ENCODE measurements at regions not wholly inside any gene's neighbourhood (a gene's known extent, or its start where the extent isn't known, plus 50 kb on each side); places are given as distances from the start of the nearest gene placed in this dataset.
"Not testable (repeated sequence)": the region's sequence is repeated elsewhere in the genome, so short reads cannot be mapped to it uniquely, and the experiment has no call there.

DNA sequence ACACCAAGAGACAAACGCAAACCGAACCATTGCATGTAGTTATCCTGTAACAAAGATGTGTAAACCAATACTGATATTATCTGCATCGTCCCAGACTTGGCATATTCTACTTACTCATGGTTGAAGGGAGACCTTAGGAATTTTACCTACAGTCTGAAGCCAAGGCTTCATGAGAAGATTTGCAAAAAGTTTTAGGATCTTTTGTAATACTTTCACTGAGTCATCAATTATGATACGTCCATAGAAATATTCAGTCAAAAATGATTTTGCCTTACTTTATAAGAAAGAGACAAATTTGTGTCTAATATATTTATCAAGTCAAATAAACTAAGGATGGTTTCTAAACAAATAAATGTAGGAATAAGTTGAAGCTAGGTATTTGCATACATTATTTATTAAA lies 1176.1 kb upstream of the ADGRL2 start:
- H3K4me3 ChIP-seq (ENCODE audit: low read depth, low read length): no peak overlapping the region

DNA sequence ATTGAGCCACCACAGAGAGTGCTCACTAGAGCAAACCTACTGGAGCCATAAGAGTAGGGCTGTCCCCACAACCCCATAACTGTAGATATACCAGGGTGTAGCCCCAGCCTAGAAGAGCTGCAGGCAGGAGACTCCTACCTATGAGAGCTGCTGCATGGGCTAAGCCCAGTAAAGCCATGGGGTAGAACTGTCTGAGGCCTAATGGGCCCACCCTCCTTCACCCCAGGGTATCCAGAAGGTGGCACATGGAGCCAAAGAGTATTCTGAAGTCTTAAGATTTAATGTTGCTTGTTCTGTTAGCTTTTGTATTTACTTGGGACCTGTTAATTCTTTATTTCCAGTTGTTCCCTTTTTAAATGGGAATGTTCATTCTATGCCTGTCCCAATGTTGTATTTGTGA lies 1193.7 kb upstream of the ADGRL2 start:
- no peak overlapping the region for H3K4me3 ChIP-seq (ENCODE audit: low read depth, low read length)

DNA sequence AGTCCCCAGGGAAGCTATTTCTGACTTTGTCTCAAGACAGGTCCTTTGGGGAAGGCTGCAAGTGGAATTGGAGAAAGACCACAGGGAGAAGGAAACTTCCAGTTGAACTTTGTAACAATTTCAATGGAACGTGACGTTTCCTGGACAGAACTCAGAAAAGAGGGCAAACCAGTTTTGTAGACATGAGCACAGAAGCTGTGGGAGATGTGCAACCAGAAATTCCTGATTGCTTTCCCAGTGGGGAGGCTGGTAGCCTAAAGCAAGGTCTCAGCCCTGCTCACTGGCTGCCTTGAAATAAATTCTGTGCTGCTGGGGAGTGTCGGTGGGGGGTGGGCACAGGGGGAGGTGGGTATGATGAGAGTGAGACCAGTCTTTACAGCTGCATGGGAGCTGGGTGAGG lies 1206.7 kb upstream of the ADGRL2 start:
- no peak overlapping the region for H3K4me3 ChIP-seq (ENCODE audit: low read depth, low read length)

DNA sequence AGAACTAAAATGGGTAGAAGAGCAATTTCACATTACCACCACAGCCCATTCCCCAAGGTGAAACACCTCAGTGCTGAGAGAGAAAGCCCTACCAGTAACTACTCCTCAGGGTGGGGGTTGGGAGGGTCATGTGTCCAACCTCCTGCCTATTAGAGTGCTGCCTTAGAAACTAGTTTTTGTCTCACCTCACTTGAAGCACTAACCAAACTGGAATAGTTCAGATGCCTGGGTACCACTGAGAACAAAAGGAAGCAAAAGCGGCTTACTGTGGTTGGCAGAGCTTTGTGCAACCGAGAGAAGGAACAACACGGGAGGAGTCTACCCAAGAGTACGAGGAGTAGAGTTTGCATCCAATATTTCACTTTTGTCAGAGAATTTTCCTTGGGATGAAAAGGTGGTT lies 1207.5 kb upstream of the ADGRL2 start:
- H3K4me3 ChIP-seq (ENCODE audit: low read depth, low read length): no peak overlapping the region

DNA sequence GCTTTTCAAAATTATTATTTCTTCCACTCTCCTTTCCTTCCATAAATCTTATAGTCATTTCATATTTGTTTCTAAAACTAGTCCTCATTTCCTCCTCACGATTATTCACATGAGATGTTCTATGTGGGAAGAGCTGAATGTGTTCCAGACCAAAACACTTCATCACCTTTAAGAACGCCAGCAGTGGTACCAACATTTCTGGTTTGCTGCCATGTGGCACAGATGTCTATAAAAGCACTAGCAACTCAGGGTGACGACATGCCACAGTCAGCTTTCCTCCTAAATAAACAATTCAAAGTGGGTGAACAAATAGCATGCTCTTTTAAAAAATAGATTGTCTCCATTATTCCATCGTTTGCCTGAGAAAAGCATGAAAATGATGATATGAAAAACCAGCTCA lies 1217.8 kb upstream of the ADGRL2 start:
- H3K4me3 ChIP-seq (ENCODE audit: low read depth, low read length): no peak overlapping the region

DNA sequence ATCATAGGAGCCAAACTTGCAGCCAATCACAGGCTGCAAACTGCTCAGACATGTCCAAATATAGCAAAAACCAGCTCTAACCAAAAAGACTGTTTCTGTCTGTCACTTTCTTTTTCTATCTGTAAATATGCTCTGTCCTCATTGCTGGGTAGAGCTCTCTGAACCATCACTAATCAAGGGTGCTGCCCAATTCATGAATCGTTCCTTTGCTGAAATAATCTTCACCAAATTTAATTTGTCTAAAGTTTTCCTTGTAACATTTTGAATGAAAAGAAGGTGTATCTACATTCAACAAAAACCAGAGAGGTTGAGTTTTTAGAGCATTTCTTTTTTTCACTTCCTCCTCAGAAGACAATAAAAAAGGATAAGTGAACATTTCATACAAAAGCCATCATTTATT lies 1221.7 kb upstream of the ADGRL2 start:
- no peak overlapping the region for H3K4me3 ChIP-seq (ENCODE audit: low read depth, low read length)

DNA sequence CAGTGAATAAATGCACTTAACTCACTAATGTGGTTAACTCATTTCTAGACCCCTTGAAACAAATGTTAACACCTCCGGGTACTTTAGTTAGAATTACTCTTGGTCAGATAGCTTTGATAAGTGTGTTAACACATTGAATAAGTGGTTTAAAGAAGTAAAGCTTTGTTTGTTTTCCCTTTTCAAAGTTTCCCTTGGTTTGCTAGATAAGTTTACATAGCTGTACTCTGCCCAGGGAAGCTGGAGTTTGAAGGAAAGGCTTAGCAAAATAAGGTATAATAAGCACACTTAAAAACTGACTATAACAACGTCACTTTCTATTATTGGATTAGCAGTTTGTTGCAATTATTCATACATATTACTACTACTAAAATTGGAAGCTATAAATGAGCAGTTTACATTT lies 1233.9 kb upstream of the ADGRL2 start:
- no peak overlapping the region for H3K4me3 ChIP-seq (ENCODE audit: low read depth, low read length)

DNA sequence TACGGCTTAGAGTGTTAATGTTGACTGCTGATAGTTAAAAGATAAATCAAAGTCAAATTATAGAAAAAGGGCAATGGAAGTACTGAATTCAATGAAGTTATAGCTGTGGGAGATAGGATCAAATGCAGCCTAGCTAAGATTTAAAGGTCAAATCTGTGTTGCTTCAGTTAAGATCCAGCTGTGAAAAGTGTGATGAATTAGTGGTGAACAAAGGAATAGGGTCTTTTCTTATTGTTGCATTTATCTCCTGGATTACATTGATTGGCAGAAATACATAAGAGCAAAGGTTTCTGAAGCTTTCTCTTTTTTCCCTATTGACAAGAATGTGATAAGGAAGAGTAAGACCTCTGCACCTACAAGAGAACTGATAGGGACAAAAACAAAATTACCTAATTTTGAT lies 1234.6 kb upstream of the ADGRL2 start:
- no peak overlapping the region for H3K4me3 ChIP-seq (ENCODE audit: low read depth, low read length)

DNA sequence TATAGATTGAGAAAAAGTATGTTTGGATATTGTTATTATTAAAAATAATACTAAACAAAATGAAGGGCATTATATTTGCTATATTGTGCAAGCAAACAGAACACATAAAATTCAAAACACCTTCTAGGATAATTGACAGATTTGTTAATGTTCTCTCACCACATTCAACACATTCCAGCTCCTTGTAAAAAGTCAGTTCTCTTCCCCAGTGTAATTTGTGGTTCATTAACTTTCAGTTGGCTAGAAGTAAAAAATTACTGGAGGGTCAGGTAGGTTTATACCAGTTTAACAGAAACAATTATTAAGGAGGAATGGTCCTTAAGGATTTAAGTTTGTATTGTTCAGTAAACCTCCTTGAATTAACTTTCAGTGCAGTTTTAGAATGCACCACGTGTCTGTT lies 1235.3 kb upstream of the ADGRL2 start:
- no peak overlapping the region for H3K4me3 ChIP-seq (ENCODE audit: low read depth, low read length)

DNA sequence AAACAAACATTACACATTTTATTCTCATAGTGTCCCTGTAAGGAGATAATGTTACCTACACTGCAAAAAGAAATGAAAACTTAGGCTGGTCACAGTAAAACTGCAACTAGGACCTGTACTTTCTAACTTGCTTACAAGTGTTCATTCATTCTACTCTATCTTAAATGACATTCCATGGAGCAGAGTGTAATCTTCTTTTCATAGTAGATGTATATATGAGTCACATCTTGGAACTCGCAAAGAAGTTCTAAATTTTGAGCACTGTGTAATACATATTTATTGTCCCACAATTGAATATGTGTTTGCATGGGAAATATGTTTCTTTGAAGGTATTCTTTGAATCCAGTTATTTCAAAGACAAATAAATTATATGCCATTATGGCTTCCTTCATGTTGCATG lies 1258.5 kb upstream of the ADGRL2 start:
- no peak overlapping the region for H3K4me3 ChIP-seq (ENCODE audit: low read depth, low read length)

DNA sequence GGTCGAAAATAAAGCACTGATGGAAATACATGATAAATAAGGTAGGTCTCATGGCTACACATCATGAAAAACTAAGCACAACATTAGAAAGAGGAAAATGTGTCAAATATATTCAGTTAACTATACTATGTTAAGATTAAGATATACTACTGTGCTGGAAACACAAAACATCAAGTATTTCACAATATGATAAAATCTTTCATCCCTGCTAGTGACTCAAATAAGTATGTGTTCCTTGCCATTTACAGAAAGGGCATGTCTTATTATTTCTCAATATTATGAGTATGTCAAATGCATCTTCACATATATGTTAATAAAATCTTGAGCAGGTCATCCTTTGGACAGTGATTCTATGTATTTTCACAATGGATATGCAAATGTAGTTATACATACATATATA lies 1260.1 kb upstream of the ADGRL2 start:
- no peak overlapping the region for H3K4me3 ChIP-seq (ENCODE audit: low read depth, low read length)

DNA sequence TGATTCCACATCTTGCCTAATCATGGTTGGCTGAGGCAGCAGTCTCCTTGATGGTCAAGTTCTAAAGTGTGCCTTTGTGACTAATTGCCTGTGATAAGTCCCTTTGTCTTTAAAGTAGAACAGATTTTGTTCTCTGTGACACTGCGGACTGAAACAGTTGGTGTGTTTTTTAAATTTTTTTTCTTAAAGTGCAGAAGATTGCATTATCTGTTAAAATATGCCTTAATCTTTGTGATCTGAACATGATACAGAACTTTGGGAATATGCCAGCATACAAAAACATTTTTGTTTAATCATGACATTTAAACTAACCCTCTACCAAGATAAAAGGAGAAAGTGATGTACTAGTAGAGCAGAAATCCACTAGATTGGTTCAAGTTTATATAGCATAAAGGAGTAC lies 1260.6 kb upstream of the ADGRL2 start:
- H3K4me3 ChIP-seq (ENCODE audit: low read depth, low read length): no peak overlapping the region

DNA sequence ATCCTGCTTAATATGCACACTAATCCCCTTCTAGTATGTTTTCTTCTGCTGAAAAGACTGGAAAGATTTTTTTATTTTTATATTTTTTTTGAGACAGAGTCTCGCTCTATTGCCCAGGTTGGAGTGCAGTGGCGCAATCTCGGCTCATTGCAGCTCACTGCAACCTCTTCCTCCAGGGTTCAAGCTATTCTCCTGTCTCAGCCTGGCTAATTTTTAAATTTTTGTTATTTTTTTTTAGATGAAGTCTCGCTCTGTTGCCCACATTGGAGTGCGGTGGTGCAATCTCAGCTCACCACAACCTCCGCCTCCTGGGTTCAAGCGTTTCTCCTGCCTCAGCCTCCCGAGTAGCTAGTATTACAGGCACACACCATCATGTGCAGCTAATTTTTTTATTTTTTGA lies 1261.4 kb upstream of the ADGRL2 start:
- H3K4me3 ChIP-seq (ENCODE audit: low read depth, low read length): not testable (repeated sequence)

DNA sequence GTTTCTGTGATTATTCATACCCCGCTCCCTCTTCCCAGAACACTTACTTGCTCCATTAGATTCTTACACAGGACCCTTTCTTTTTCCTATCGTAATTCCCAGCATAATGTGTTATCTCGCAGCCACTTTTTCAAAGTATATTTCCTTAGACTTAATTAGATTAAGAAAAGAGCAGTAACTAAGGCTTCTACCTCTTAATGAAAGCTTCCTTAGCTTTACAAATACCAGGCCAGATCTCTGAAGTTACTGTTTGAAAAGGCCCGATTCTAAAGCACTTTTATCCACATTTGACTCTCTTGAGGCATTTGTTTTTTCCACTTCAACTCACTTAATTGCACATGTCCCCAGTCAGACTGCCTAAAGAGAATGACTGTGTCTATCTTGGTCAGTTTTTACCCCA lies 1264.3 kb upstream of the ADGRL2 start:
- H3K4me3 ChIP-seq (ENCODE audit: low read depth, low read length): no peak overlapping the region

DNA sequence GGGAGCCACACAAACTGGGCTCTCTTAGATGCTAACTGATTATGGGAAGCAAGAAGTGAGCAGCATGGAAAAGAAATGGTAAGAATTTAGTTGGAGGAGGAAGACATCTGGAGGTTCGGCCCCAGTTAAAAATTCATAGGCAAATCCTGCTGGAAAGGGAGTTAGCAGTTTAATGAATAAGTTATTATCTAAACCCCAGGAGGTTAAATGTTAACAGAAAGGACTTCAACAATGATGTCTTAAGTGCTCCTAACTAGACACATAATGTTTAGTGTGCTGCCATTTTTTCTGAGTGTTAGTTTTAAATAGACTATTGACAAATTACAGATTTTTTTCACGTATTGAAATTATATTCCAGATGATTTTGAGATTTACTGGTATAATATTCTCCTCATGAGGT lies 1265.3 kb upstream of the ADGRL2 start:
- H3K4me3 ChIP-seq (ENCODE audit: low read depth, low read length): no peak overlapping the region

DNA sequence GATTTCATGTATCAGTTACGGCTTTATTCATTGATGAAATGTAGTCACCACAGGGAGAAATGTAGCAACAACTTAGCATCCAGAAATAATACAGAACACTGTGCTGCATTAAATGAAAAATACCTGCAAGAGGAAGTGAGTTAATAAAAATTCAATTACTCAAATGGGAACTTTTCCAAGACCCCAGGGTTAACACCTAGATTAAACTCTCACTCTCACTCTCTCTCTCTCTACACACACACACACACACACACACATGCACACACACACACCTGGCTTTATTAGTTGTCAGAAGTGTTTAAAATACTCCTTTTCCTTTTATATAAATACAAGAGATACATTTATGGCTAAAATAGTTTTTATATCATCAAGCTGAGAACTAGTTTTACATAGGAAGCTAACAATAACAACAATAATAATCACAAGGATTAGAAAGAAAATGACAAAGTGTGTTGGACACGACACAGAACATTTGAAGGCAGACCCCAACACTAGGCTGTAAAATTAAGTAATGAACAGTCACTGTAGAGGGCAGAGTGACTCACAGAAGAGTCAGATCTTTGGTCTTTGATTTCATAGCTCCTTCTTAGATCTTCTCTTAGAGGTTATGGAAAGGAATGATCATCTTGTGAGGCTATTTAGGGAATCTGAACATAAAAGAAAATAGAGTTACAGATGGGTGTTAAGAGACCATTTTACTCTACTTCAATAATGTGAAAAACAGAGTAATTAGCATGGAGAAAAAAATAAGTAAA lies 1266.0 kb upstream of the ADGRL2 start:
- H3K4me3 ChIP-seq (ENCODE audit: low read depth, low read length): no peak overlapping the region

DNA sequence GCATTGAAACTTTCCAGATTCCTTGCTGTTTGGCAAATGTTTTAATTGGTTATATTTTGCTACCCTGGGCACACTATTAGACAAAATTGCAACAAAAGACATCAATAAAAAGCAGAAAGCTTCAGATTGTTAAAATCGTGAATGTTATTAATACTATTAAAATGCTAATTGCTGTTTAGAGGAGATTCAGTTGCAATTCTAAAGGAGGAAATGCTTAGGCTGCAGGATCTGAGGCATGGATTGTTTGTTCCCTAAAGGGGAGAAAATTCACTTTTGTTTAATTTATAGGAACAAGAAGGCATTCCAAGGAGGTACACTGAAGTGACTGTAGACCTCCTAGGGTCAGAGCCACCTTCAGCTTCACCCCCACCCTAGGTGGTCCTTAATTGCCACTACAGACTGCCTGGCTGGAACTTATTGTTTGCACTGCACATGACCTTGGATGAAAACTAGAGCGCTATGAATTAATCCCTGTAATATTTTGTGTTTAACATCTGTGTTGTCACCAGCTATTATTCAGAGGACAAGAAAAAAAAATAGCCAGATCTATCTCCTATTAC lies 1266.9 kb upstream of the ADGRL2 start:
- H3K4me3 ChIP-seq (ENCODE audit: low read depth, low read length): no peak overlapping the region

DNA sequence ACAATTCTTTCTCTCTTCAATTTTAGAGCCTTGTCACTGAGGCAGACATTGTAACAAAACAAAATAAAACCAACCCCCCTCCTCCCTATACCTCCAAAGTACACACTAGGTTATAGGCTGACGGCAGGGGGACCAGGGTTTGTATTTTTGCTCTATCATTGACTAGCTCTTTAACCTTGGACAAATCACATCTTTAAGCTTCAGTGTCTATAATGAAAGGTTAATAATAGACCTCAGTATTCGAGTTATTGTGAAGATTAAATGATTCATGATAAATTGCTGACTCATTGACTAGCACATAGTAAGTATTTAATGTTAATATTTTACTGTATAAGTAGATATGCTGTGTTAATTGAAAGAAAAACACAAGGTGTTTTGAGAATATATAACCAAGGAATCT lies 1267.6 kb upstream of the ADGRL2 start:
- H3K4me3 ChIP-seq (ENCODE audit: low read depth, low read length): no peak overlapping the region

DNA sequence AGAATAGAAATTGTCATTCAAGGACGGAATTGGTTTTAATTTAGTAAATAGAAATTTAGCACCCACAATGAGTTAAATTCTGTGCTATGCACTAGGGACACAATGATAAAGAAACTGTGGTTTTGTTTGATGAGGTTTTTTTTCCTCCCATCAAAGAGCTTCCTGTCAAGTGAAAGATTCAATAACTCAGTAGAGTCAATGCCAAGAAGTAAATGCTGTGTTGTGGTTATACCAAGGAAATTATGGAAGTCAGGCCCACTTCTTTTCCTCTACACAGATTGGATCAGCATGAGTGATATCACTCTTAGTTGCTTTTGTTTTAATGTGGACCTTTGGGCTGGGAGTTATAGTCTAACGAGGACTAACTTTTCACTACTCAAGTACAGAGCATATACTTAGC lies 1269.6 kb upstream of the ADGRL2 start:
- no peak overlapping the region for H3K4me3 ChIP-seq (ENCODE audit: low read depth, low read length)

DNA sequence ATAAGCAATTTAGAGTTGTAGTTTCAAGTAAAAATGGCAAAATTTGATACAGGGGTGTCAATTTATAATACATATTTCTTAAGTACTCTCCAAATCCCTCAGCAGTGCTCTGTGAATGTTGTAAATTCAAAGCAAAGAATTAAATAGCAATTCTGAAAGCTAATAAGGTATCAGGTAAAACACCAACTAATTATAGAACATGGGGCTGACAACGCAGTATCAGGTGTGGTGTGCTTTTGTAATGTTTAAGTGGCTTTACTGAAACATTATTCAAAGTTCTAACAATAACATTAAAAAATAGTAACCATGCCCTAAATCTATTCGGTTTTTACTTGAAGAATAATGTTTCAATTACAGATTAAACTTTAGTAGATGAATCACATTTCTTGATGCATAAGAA lies 1271.2 kb upstream of the ADGRL2 start:
- H3K4me3 ChIP-seq (ENCODE audit: low read depth, low read length): no peak overlapping the region

DNA sequence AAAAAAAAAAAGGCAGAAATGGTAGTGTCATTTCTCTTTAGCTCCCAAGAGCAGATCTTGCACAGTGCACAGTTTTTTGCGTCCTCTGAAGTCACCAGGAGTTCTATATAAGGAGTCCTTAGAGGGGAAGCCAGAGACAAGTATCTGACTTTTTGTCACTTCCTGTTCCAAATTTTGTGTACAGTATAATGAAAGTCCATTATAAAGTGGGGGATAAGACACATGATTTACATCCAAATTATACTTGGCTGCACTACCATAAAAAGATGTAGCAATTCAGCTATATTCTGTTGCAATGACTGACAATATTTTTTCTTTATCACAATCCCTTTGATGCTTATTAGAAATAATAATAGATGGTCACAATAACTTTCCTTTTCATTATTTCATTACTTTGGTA lies 1276.9 kb upstream of the ADGRL2 start:
- no peak overlapping the region for H3K4me3 ChIP-seq (ENCODE audit: low read depth, low read length)

DNA sequence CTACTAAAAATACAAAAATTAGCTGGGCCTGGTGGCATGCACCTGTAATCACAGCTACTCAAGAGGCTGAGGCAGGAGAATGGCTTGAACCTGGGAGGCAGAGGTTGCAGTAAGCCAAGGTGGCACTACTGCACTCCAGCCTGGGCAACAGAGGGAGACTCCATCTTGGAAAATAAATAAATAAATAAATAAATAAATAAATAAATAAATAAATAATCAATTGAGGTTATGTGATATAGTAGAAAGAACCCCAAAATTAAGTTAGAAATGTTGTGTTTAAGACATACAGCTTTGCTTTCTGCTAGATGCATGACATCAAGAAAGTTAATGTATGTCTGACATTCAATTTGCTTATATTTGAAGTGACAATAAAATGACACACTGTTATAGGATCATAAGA lies 1277.7 kb upstream of the ADGRL2 start:
- H3K4me3 ChIP-seq (ENCODE audit: low read depth, low read length): not testable (repeated sequence)

DNA sequence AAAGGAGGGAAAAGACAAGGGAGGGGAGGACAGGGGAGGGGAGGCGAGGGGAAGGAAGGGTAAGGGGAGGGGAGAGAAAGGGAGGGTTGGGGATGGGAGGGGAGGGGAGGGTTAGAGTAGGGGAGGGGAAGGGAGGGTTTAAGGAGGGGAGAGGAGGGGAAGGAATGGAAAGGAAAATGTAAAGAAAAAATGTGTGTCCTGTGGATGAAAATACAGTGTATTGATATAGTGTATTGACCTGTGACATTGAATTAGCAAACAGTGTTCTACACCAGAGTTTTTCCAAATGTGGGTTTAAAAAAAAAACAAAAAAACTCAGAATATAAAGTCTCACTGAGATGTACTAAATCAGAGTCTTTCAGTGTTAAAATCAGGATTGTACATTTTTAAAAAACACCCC lies 1279.8 kb upstream of the ADGRL2 start:
- no peak overlapping the region for H3K4me3 ChIP-seq (ENCODE audit: low read depth, low read length)

All from iPS-11a (cell line).